Skeletal muscle cell (primary cell): ENCODE measurements at regions not wholly inside any gene's neighbourhood (a gene's known extent, or its start where the extent isn't known, plus 50 kb on each side); places are given as distances from the start of the nearest gene placed in this dataset.
"Not testable (repeated sequence)": the region's sequence is repeated elsewhere in the genome, so short reads cannot be mapped to it uniquely, and the experiment has no call there.

Source experiments
- DNase-seq: peaks from one replicate; pipeline ENCODE4 v3.0.0-alpha.2; 2010; ENCODE audit warnings: low read depth
- H3K4me3 ChIP-seq: 2 replicates; pipeline ENCODE4 v1.5.1; 2011; ENCODE audit warnings: low read depth, mild to moderate bottlenecking, control low read depth, low read length, moderate library complexity

DNA sequence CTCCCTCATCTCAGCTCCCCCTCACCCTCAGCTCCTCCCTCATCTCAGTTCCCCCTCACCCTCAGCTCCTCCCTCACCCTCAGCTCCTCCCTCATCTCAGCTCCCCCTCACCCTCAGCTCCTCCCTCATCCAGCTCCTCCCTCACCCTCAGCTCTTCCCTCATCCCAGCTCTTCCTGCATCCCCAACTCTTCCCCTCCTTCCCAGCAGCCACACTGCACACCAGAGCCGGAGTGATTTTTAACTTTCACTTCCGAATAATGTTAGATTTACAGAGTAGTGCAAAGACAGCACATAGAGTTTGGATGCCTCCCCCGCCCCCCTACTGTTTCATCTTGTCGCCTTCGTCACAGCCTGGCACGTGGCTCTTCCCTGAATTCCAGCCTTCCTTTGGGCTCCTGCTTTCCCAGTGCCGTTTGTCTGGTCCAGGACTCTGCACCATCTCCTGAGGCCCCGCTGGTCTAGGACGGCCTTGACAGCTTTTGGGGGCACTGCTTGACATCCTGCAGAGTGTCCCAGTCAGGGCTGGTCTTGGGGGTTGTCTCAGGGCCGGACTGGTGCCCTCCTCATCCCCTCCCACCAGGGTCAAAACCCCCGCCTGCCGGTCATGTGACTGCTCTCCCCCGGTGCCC lies 110.2 kb downstream of the FAM53A start:
- no peak for DNase-seq
- no peak overlapping the region for H3K4me3 ChIP-seq

- no peak for DNase-seq
- no peak overlapping the region for H3K4me3 ChIP-seq
These were observed 111.0 kb downstream of the FAM53A start for GRCh38 chr4:1572964-1573720.

- no peak for DNase-seq
- no peak overlapping the region for H3K4me3 ChIP-seq
These were observed 111.6 kb downstream of the FAM53A start for GRCh38 chr4:1572521-1572920.

- DNase-seq = no peak
- H3K4me3 ChIP-seq = no peak overlapping the region
These were observed 112.1 kb downstream of the FAM53A start for GRCh38 chr4:1572010-1572385.

DNA sequence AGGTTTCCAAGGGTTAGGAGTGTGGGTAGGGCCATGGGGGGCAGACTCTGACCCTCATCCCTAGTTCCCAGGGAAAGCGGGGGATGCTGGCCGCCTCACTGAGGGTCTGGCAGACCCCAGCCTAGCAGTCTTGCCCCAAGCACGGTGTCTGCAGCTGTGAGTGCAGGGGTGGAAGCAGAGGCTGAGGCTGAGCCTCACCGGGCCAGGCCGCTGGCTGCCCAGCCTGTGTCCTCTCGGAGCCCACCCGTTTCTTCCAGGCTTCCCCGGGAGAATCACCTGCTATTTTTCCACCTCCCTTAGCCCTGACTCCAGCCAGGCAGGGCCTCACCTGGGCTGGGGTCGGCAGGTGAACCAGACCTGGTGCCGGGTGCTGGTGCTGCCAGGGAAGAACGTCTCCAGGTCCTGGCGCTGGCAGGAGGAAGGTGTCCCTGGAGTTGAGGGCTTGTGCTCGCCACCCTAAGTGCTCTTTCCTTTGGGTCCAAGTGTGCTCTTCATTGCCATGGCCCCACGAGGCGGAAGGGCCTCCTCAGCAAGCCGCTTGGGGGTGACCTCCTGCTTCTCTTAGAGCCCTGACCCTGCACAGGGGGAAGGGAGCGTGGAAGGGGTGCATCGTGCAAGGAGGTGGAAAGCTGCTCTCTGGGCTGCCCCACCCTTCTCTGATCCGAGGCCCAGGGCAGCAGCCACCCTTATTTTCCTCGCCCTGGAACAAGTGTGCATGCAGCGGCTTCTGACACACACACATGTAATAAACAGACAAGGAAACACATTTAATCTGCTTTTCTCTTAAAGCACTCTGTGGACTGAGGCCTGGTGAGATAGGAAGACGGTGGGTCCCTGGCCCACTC lies 112.7 kb downstream of the FAM53A start:
- no peak for DNase-seq
- H3K4me3 ChIP-seq = no peak overlapping the region

DNA sequence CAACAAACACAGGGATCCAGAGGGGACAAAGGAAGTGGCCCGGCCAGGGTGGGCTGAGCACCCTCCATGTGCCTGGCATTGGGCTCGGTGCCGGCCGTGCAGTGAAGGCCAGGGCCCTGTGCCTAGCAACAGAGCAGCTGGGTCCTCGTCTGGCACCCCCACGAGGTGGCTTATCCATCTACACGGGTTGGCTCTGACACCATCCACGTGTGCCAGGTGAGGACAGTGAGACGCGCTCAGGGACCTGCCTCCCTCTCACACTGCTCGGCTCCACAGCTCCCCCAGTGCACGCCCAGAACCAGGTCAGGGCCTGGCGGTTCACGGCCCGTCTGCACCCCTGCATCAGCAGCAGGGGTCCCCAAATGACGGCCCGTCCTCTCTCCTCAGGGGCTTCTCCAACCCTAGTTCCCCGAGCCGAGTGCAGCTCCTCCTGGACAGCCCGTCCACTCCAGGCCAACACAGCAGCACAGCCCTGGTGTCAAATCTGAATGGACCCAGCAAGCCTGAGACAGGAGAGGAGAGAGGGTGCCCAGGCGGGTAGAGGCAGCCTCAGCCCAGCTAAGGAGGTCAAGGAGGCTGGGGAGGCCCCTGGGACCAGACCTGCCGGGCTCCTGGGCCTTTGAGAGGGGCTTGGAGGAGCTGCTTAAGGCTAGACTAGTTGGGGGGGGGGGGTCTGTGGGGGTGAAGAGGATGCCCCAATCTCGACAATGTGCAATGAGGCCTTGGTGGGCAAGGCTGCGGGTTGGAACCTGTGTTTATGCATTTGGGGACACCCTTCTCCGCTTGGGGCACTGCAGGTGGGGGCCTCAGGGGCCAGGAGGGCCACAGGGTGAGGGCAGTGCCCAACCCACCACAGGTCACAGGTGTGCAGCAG lies 113.6 kb downstream of the FAM53A start:
- DNase-seq = no peak
- no peak overlapping the region for H3K4me3 ChIP-seq

GRCh38 chr4:1569461-1570151 lies 114.5 kb downstream of the FAM53A start:
- DNase-seq = no peak
- H3K4me3 ChIP-seq = no peak overlapping the region

GRCh38 chr4:1568855-1569460 lies 115.2 kb downstream of the FAM53A start:
- no peak overlapping the region for H3K4me3 ChIP-seq
- no peak for DNase-seq

GRCh38 chr4:1567808-1568581 lies 116.1 kb downstream of the FAM53A start:
- DNase-seq = no peak
- no peak overlapping the region for H3K4me3 ChIP-seq

DNA sequence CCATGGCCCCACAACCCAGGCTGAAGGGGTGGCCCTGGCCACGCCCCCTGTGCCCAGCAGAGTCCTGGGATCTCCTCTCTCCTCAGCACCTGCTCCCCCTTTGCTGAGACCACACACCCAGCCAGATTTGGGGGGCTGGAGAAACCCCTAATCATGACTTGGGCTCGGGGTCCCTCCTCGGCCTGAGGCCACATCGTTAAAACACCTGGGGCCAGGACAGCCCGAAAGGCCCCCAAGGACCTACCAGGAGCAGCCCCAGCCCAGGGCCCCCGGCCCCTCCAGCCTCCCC lies 116.7 kb downstream of the FAM53A start:
- no peak for DNase-seq
- no peak overlapping the region for H3K4me3 ChIP-seq

DNA sequence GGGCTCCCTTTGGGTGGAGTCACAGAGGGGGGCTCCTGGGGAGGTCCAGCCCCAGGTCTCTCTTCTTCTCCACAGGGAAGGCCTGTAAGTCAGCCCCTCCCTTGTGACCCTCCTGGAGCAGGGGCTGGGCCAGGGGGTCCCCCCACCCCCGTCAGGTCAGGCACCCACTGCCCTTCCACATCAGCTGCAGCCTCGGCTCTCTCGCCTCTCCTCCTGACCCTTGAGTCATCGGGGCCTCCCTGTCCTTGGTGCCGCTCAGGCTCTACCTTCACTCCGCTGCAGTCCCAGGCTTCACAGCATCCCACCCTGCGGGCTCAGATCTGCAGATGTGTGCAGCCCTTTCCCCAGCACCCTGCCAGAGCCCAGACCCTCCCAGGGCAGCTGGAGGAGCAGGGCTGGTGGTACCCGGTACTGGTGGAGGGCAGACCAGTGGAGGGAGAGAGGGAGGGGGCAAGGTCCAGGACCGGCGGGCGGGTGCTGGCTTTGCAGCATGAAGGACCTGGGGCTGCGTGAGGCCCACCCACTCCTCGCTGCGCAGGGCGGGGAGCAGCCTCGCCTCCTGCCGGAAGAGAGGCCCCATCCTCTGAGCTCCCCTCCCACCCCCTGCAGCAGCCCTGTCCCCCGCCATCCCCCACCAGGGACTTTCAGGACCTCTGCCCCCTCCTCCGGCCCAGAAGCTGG lies 117.1 kb downstream of the FAM53A start:
- no peak overlapping the region for H3K4me3 ChIP-seq
- DNase-seq = no peak

GRCh38 chr4:1566301-1566837 lies 117.7 kb downstream of the FAM53A start:
- not testable (repeated sequence) for DNase-seq

GRCh38 chr4:1565598-1566295 lies 118.4 kb downstream of the FAM53A start:
- no peak overlapping the region for H3K4me3 ChIP-seq
- no peak for DNase-seq

More at GRCh38 chr4:1566301-1566837, 117.7 kb downstream of the FAM53A start:
- not testable (repeated sequence) for H3K4me3 ChIP-seq

DNA sequence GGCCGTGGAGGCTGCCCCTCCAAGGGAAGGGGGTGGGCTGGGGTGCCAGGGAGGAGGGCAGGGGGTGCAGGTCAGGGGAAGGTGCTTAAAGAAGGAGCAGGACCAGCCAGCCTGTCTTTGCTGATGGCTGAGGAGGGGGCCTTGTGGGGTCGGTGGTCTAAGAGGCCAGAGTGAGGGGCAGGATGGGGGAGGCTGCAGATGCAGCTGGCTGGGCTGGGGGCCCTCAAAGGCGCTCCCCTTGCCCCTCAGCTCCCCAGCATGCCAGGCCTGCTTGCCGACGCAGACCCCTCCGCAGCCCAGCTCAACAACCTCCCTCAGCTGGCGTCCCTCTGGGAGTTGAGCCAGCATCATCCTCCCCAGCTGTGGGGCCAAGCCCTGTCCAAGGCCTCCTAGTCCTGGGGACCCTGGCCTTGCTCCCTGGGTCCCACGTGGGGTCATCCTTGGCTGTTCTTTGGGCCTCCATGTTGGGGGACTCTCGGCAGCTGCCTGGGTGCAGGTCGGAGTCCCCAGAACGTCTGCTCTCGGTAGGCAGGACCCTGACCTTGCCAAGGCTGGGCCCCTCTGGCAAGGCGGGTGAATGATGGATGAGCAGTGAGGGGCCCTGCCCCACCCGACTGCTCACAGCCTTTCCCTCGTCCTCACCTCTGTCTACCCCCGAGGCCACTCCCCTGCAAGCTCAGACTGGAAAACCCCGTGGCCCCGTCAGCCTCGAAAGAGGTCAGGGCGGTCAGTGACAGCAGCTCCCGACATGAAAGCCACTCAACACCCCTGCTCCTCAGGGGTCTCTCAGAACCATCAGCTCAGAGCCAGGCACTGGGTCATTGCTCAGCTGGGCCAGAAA lies 119.4 kb downstream of the FAM53A start:
- DNase-seq = no peak
- H3K4me3 ChIP-seq = no peak overlapping the region

DNA sequence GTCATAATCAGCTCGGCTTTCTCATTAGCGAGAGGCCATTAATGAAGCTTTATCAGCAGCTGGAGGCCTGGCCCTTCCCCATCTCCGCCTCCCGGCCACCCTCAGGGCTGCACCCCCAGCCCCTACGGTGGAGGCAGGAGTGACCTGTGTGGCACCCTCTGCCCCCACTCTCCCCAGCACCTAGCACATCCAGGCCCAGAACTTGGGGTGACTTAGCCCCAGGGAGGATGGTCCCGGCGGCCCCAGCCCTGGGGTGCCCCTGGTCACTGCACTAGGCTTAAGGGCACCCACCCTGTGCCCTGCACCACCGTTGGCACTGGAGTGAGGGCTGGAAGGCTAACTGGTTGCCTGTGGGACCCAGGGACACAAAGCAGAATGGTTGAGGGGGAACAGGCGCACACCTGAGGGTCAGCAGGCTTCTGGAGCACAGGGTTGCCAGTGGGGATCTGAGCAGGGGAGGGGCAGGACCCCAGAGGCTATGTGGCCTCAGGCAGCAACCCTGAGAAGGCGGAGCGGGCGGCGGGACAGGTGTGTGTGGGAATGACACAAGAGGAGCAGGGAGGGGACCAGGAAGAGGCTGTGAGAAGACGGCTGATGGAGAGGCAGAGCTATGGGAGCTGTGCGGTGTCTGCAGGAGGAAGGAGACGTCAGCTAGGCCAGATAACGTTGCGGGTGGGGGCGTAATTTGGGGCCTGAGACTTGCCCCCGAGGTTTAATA lies 120.2 kb downstream of the FAM53A start:
- no peak for DNase-seq
- no peak overlapping the region for H3K4me3 ChIP-seq
